Fibroblast of skin of right quadriceps (primary cell): ENCODE measurements at regions not wholly inside any gene's neighbourhood (a gene's known extent, or its start where the extent isn't known, plus 50 kb on each side); places are given as distances from the start of the nearest gene placed in this dataset.
"Not testable (repeated sequence)": the region's sequence is repeated elsewhere in the genome, so short reads cannot be mapped to it uniquely, and the experiment has no call there.

Source experiments
- DNase-seq: peaks from one replicate; pipeline ENCODE4 v3.0.0-alpha.2; 2013

GRCh38 chr14:106488291-106488690 is 961.9 kb downstream of the TMEM121 start:
- DNase-seq: no peak

GRCh38 chr14:106489112-106489881 is 962.9 kb downstream of the TMEM121 start:
- DNase-seq: no peak

GRCh38 chr14:106490442-106490841 is 964.1 kb downstream of the TMEM121 start:
- DNase-seq: no peak

- DNase-seq: no peak
Observed at GRCh38 chr14:106491851-106492250, 965.5 kb downstream of the TMEM121 start.

GRCh38 chr14:106493962-106494823 is 967.8 kb downstream of the TMEM121 start:
- no peak for DNase-seq

- no peak for DNase-seq
Observed at GRCh38 chr14:106500571-106500970, 974.2 kb downstream of the TMEM121 start.

GRCh38 chr14:106501898-106502297 is 975.5 kb downstream of the TMEM121 start:
- no peak for DNase-seq

GRCh38 chr14:106505366-106505765 is 979.0 kb downstream of the TMEM121 start:
- DNase-seq: no peak

- DNase-seq: no peak
Observed at GRCh38 chr14:106506881-106507305, 980.5 kb downstream of the TMEM121 start.

- DNase-seq: no peak
Observed at GRCh38 chr14:106507354-106507753, 981.0 kb downstream of the TMEM121 start.

GRCh38 chr14:106508216-106508615 is 981.8 kb downstream of the TMEM121 start:
- no peak for DNase-seq

GRCh38 chr14:106509176-106509575 is 982.8 kb downstream of the TMEM121 start:
- no peak for DNase-seq

- DNase-seq: no peak
Observed at GRCh38 chr14:106509807-106510206, 983.4 kb downstream of the TMEM121 start.

GRCh38 chr14:106511006-106511799 is 984.8 kb downstream of the TMEM121 start:
- DNase-seq: no peak

GRCh38 chr14:106511800-106512198 is 985.4 kb downstream of the TMEM121 start:
- DNase-seq: no peak

GRCh38 chr14:106513302-106513701 is 986.9 kb downstream of the TMEM121 start:
- no peak for DNase-seq

- no peak for DNase-seq
Observed at GRCh38 chr14:106518054-106518943, 991.9 kb downstream of the TMEM121 start.

- not testable (repeated sequence) for DNase-seq
Observed at GRCh38 chr14:106522118-106522517, 995.7 kb downstream of the TMEM121 start.

GRCh38 chr14:106522990-106523389 is 996.6 kb downstream of the TMEM121 start:
- DNase-seq: no peak

GRCh38 chr14:106528717-106529116 is 1002.3 kb downstream of the TMEM121 start:
- DNase-seq: no peak

GRCh38 chr14:106530031-106530422 is 1003.6 kb downstream of the TMEM121 start:
- DNase-seq: no peak
